GM21360 (cell line): ENCODE measurements at regions not wholly inside any gene's neighbourhood (a gene's known extent, or its start where the extent isn't known, plus 50 kb on each side); places are given as distances from the start of the nearest gene placed in this dataset.
"Not testable (repeated sequence)": the region's sequence is repeated elsewhere in the genome, so short reads cannot be mapped to it uniquely, and the experiment has no call there.

Source experiments
- ATAC-seq: cut with Tn5 transposase; IDR thresholded peaks from one replicate; pipeline ENCODE4 v1.9.1; 2021; ENCODE audit warnings: mild to moderate bottlenecking, moderate library complexity; ENCODE audit not compliant: unreplicated experiment

DNA sequence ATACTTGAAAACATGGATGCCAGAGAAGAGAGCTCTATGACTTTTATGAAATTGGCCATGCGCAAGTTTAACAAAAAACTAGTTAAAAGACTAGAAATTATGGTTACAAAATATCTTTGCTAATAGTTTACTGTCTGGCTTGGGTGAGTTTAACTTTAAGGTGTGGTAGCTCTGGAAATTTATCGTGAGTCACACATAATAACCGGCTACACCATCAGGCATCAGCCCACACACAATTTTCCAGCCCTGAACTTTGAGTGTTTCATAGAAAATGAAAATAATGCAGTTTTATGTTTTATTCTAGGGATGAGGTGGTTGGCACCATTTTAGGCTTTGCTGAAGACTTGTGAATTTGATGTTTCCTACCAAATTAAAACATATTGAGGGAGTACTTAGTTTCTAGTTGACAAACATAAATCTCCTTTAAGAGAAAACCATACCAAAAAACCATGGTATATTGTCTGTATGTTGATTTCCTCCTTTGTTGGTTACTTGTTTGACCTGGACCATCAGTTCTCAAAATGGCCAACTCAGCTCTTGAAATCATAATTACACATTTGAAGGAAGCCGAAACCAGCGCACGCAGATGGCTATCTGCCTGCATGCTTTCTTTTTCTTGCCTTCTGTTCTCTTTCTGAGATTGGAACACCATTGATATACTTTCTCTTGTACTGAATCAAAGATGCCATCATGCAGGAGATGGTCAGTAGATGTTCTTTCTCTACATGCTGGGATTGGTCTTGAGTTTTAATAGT is 125.1 kb downstream of the AKAP11 start:
- no peak for ATAC-seq

DNA sequence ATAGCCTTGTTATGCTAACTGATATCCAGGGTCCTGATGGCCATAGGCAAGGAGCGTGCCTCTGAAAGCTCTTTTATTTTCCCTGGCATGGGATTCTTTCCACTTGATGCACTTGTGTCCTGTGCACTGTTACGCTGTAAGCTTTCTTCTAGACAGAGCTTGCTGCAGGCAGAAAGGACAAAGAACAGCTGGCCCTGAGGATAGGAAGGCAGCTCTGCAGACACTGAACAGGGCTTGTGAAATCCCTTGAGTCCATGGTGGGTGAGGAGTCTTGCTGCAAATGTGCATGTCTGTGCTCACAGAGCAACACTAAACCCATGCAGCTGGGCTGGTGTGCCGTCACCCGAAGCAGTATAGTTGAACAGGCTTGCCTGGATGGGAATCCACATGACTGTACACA is 126.6 kb downstream of the AKAP11 start:
- ATAC-seq = no peak

DNA sequence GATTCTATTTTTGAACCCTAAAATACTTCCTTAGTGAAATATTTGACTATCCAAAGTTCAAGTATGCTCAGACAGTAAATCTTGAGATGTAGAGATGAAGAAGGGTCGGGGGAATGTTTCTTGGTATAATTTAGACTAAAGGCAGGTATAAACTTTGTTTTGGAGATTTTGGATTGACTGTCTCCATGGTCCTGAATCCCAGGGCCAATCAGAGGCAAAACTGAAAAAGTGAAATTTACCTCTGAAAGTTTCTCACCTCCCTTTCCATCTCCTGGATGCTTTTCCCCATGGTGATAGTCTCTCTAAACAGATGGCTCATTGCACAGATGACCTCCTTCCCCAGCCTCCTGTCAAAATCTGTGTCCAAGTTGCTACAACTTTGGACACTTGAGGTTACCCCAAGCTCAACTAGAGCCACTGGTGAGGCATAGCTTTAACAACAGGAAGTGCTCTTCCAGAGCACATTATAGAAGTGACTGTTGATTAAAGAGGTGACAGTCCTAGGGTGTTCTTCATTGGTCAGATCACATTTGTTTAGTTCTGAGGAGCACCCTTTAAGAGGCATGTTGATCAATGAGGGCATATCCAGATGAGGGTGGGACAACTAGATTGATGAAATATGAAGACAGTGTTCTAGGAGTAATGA is 128.4 kb downstream of the AKAP11 start:
- ATAC-seq = no peak

GRCh38 chr13:42401376-42401775 is 129.4 kb downstream of the AKAP11 start:
- no peak for ATAC-seq

GRCh38 chr13:42405665-42406390 is 133.9 kb downstream of the AKAP11 start:
- peak; percentile 78 for ATAC-seq

- ATAC-seq = no peak
Measured at GRCh38 chr13:42409075-42409474, 137.1 kb downstream of the AKAP11 start.

GRCh38 chr13:42409551-42409950 is 137.6 kb downstream of the AKAP11 start:
- ATAC-seq = no peak

DNA sequence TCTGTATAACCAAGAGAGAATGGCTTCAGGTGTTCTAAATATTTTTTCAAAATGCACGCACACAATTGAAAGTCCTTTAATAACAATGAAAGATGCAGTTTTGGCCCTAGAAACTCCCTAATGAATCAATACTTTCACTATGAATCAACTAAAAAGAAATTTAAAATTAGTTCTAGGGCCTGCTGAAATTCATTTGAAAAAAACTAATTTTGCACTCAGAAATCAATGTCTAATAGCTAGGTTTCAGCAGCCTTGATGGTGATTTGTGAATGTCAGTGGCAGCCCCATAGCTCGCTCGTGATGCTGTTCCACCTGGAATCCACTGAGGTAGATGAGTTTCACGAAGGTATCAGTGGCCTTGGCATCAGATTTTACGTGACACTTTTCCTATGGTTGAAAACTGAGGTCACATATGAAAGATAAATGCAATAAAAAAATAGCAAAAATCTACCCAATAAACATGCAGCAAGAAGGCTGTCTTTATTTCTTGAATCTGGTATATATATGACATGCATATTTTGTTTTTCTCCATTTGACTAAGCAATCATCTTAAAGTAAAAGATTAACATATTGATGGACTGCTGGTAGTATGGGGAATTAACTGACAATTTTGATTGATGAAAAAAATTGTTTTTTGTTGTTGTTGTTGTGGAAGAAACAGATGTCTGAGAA is 141.0 kb downstream of the AKAP11 start:
- ATAC-seq = peak; percentile 44

- ATAC-seq = no peak
Measured at GRCh38 chr13:42413484-42413815, 141.5 kb downstream of the AKAP11 start.

- no peak for ATAC-seq
Measured at GRCh38 chr13:42417626-42418025, 145.7 kb downstream of the AKAP11 start.

GRCh38 chr13:42418184-42418583 is 146.2 kb downstream of the AKAP11 start:
- no peak for ATAC-seq

- peak; percentile 66 for ATAC-seq
Measured at GRCh38 chr13:42420304-42420703, 148.4 kb downstream of the AKAP11 start.

- ATAC-seq = no peak
Measured at GRCh38 chr13:42422681-42423080, 150.7 kb downstream of the AKAP11 start.

GRCh38 chr13:42424182-42424581 is 149.8 kb upstream of the TNFSF11 start:
- no peak for ATAC-seq

DNA sequence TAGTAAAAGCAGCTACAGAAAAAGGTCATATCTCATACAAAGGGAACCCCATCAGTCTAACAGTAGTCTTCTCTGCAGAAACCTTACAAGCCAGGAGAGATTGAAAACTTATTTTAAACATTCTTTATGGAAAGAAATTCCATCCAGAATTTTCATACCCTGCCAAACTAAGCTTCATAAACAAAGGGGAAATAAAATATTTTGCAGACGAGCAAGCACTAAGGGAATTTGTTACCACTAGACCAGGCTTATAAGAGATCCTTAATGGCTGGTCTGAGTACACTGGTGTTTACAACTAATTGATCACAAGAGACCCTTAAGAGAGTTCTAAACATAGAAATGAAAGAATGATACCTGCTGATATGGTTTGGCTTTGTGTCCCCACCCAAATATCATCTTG is 128.6 kb upstream of the TNFSF11 start:
- no peak for ATAC-seq

DNA sequence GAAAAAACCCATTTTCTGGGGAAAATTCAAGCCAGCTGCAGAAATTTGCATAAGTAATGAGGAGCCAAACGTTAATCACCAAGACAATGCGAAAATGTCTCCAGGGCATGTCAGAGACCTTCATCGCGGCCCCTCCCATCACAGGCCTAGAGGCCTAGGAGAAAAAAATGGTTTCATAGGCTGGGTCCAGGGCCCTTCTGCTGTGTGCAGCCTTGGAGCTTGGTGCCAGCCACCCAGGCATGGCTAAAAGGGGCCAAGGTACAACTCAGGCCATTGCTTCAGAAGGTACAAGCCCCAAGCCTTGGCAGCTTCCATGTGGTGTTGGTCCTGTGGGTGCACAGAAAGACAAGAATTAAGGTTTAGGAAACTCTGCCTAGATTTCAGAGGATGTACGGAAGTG is 127.4 kb upstream of the TNFSF11 start:
- not testable (repeated sequence) for ATAC-seq

GRCh38 chr13:42453091-42453645 is 120.8 kb upstream of the TNFSF11 start:
- ATAC-seq = no peak

- no peak for ATAC-seq
Measured at GRCh38 chr13:42454749-42455148, 119.2 kb upstream of the TNFSF11 start.

DNA sequence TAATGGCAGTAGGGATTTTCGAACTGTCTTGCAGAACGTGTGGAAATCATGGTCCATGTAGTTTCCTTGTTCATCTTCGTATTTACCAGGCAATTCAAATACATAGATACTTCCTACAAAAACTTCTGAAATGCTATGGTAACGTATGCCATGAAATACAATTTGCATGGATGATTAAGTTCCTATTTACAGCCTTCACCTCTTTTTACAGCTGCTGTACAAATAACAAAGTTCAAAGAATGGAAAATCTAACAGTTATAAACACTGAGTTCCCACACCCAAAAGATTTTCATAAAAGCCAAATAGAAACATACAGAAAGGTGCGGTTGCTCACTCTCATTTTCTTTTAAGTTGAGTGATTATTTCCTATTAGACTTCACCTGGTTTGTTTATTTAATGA is 115.8 kb upstream of the TNFSF11 start:
- ATAC-seq = no peak

GRCh38 chr13:42466123-42466522 is 107.8 kb upstream of the TNFSF11 start:
- ATAC-seq = no peak

GRCh38 chr13:42466609-42467008 is 107.3 kb upstream of the TNFSF11 start:
- no peak for ATAC-seq
